HEK293 (cell line): ENCODE measurements at regions not wholly inside any gene's neighbourhood (a gene's known extent, or its start where the extent isn't known, plus 50 kb on each side); places are given as distances from the start of the nearest gene placed in this dataset.
A peak's percentile ranks its signal among the peaks of the same experiment; 100 is the strongest.

Experiments used
- CTCF ChIA-PET: fragments of 350-600 bp; formaldehyde crosslinking; extraction: SDS; loops from one replicate; lab custom pipeline; 2021; ENCODE audit warnings: antibody characterized with exemption; lab: Yijun Ruan, JAX
- POLR2A ChIA-PET: fragments of 300-600 bp; formaldehyde crosslinking; extraction: SDS; loops from one replicate; lab custom pipeline; 2020; ENCODE audit warnings: antibody characterized with exemption, inconsistent platforms; lab: Yijun Ruan, JAX
- H3K27ac ChIP-seq: fragments of 200-500 bp; sonication (Bioruptor generic); 2 replicates; pipeline ENCODE4 v1.5.1; 2014; ENCODE audit warnings: low read depth, low read length, control low read depth, inconsistent platforms; ENCODE audit errors: extremely low read depth
- H3K36me3 ChIP-seq, 2 experiments: fragments of 200-500 bp in 1 of 2; sonication (Bioruptor generic) in 1 of 2; 1 replicate in 1 of 2; 2 replicates in 1 of 2; pipeline ENCODE4 v1.5.1; 2014 to 2017; ENCODE audit warnings: inconsistent platforms in 2 of 2, low read length in 2 of 2; ENCODE audit not compliant: control insufficient read depth in 2 of 2, insufficient read depth in 1 of 2
- H3K4me1 ChIP-seq: fragments of 200-500 bp; sonication (Bioruptor generic); 2 replicates; pipeline ENCODE4 v1.5.1; 2014; ENCODE audit warnings: mild to moderate bottlenecking, low read length, inconsistent platforms; ENCODE audit not compliant: control insufficient read depth, insufficient read depth
- H3K4me3 ChIP-seq: 2 replicates; pipeline ENCODE4 v1.5.1; 2011; ENCODE audit warnings: low read depth, mild to moderate bottlenecking, control low read depth, low read length, moderate library complexity
- H3K9me3 ChIP-seq: fragments of 200-500 bp; sonication (Bioruptor generic); 2 replicates; pipeline ENCODE4 v1.5.1; 2014; ENCODE audit warnings: low read depth, low read length, inconsistent platforms; ENCODE audit not compliant: control insufficient read depth, insufficient read depth
- CTCF ChIP-seq: fragments of 450-650 bp; formaldehyde crosslinking; IDR thresholded peaks from 2 replicates; pipeline ENCODE4 v1.5.1; 2016; ENCODE audit warnings: missing biosample characterization, missing genetic modification characterization
- GFI1B ChIP-seq: fragments of 450-650 bp; formaldehyde crosslinking; IDR thresholded peaks from 2 replicates; pipeline ENCODE4 v1.5.1; 2016; ENCODE audit warnings: missing biosample characterization, missing genetic modification characterization
- GLIS2 ChIP-seq: fragments of 450-650 bp; formaldehyde crosslinking; IDR thresholded peaks from 2 replicates; pipeline ENCODE4 v1.5.1; 2016; ENCODE audit warnings: missing biosample characterization, missing genetic modification characterization
- HOXD13 ChIP-seq: sonication (generic); formaldehyde crosslinking; IDR thresholded peaks from 2 replicates; pipeline ENCODE4 v1.8.0; 2022; ENCODE audit warnings: missing genetic modification reagents, borderline replicate concordance
- PRDM1 ChIP-seq: fragments of 450-650 bp; formaldehyde crosslinking; IDR thresholded peaks from 2 replicates; pipeline ENCODE4; 2016; ENCODE audit warnings: missing biosample characterization, missing genetic modification characterization
- SP7 ChIP-seq: fragments of 450-650 bp; formaldehyde crosslinking; IDR thresholded peaks from 2 replicates; pipeline ENCODE4 v1.5.1; 2016; ENCODE audit warnings: missing biosample characterization, missing genetic modification characterization
- TCF7L2 ChIP-seq: IDR thresholded peaks from 2 replicates; pipeline ENCODE4 v1.6.1; 2011; ENCODE audit warnings: low read depth, mild to moderate bottlenecking, inconsistent platforms, low read length, moderate library complexity, borderline replicate concordance
- ZEB2 ChIP-seq: fragments of 450-650 bp; formaldehyde crosslinking; IDR thresholded peaks from 2 replicates; pipeline ENCODE4 v1.5.1; 2016; ENCODE audit warnings: missing biosample characterization, missing genetic modification characterization
- ZNF112 ChIP-seq: fragments of 450-650 bp; formaldehyde crosslinking; IDR thresholded peaks from 2 replicates; pipeline ENCODE4 v1.5.0; 2017; ENCODE audit warnings: missing biosample characterization, missing genetic modification characterization
- ZNF148 ChIP-seq: fragments of 450-650 bp; formaldehyde crosslinking; IDR thresholded peaks from 2 replicates; pipeline ENCODE4 v1.5.0; 2017; ENCODE audit warnings: missing biosample characterization, missing genetic modification characterization, borderline replicate concordance
- ZNF18 ChIP-seq: fragments of 450-650 bp; formaldehyde crosslinking; IDR thresholded peaks from 2 replicates; pipeline ENCODE4 v1.5.1; 2016; ENCODE audit warnings: missing biosample characterization, missing genetic modification characterization
- ZNF202 ChIP-seq: fragments of 450-650 bp; formaldehyde crosslinking; IDR thresholded peaks from 2 replicates; pipeline ENCODE4 v1.5.1; 2016; ENCODE audit warnings: missing biosample characterization, missing genetic modification characterization, borderline replicate concordance
- ZNF211 ChIP-seq: fragments of 450-650 bp; formaldehyde crosslinking; IDR thresholded peaks from 2 replicates; pipeline ENCODE4 v1.5.1; 2016; ENCODE audit warnings: low read depth, missing biosample characterization, missing genetic modification characterization
- ZNF37A ChIP-seq: fragments of 450-650 bp; IDR thresholded peaks from 2 replicates; pipeline ENCODE4 v1.5.1; 2018; ENCODE audit warnings: missing biosample characterization, missing genetic modification characterization
- ZNF529 ChIP-seq: fragments of 450-650 bp; formaldehyde crosslinking; IDR thresholded peaks from 2 replicates; pipeline ENCODE4 v1.5.1; 2017; ENCODE audit warnings: missing genetic modification characterization, missing biosample characterization; ENCODE audit not compliant: insufficient replicate concordance
- ZNF558 ChIP-seq: fragments of 450-650 bp; formaldehyde crosslinking; IDR thresholded peaks from 2 replicates; pipeline ENCODE4 v1.5.1; 2016; ENCODE audit warnings: missing biosample characterization, missing genetic modification characterization
- ZNF561 ChIP-seq: fragments of 450-650 bp; IDR thresholded peaks from 2 replicates; pipeline ENCODE4 v1.5.1; 2018; ENCODE audit warnings: missing biosample characterization, missing genetic modification characterization, borderline replicate concordance
- ZNF571 ChIP-seq: fragments of 450-650 bp; formaldehyde crosslinking; IDR thresholded peaks from 2 replicates; pipeline ENCODE4 v1.5.0; 2017; ENCODE audit warnings: missing biosample characterization, missing genetic modification characterization
- ZNF585B ChIP-seq: fragments of 450-650 bp; formaldehyde crosslinking; IDR thresholded peaks from 2 replicates; pipeline ENCODE4 v1.5.1; 2016; ENCODE audit warnings: missing biosample characterization, missing genetic modification characterization
- ZNF600 ChIP-seq: fragments of 450-650 bp; formaldehyde crosslinking; IDR thresholded peaks from 2 replicates; pipeline ENCODE4 v1.5.1; 2016; ENCODE audit warnings: missing biosample characterization, missing genetic modification characterization
- ZNF670 ChIP-seq: fragments of 450-650 bp; formaldehyde crosslinking; IDR thresholded peaks from 2 replicates; pipeline ENCODE4 v1.5.1; 2016; ENCODE audit warnings: missing biosample characterization, missing genetic modification characterization, low read depth

GRCh38 chr6:10330515-10330914, 84.4 kb downstream of the TFAP2A start:
- Histone ChIP-seq H3K4me1 (no peaks in the 10 kb centered on the region), H3K27ac (no peak overlapping the region), H3K9me3 (no peaks in the 10 kb centered on the region), H3K36me3 (no peaks in the 10 kb centered on the region), H3K4me3 (no peak overlapping the region)
- ChIA-PET POLR2A (no interaction called here), CTCF (no interaction called here)
- TF ChIP-seq ZNF202 (tag by site-specific recombination) (no peak), TCF7L2 (no peak), ZNF670 (tag by site-specific recombination) (no peak), ZNF112 (tag by site-specific recombination) (no peak), HOXD13 (CRISPR knock-in tag) (no peak), GFI1B (tag by site-specific recombination) (no peak), ZNF37A (tag by site-specific recombination) (no peak), GLIS2 (tag by site-specific recombination) (no peak), ZNF585B (tag by site-specific recombination) (no peak), ZNF600 (tag by site-specific recombination) (no peak), ZNF211 (tag by site-specific recombination) (no peak), CTCF (no peak)

- CTCF ChIA-PET, result interaction anchor here (0.5 to 0.8 kb wide), 9 partner anchors 8 to 1433 kb away, joined by 3 to 4 read pairs (median 3); no protein-coding TSS in a partner anchor
- Histone ChIP-seq H3K4me3 (no peak overlapping the region), H3K27ac (no peak overlapping the region), H3K4me1 (no peaks in the 10 kb centered on the region), H3K36me3 (no peaks in the 10 kb centered on the region), H3K9me3 (no peaks in the 10 kb centered on the region)
- POLR2A ChIA-PET, result interaction anchor here (0.8 to 1.0 kb wide), 2 partner anchors 9 to 87 kb away, joined by 3 read pairs; no protein-coding TSS in a partner anchor
- TF ChIP-seq ZNF148 (no peak), ZNF558 (no peak), ZNF529 (tag by site-specific recombination) (no peak), ZNF561 (tag by site-specific recombination) (no peak), ZEB2 (tag by site-specific recombination) (no peak), SP7 (tag by site-specific recombination) (peak; percentile 72), ZNF18 (tag by site-specific recombination) (no peak), ZNF571 (no peak), PRDM1 (tag by site-specific recombination) (peak; percentile 11; the same call in 1 of the 2 replicates)
Measured at GRCh38 chr6:10323018-10323417, 91.9 kb downstream of the TFAP2A start.
